ENCODE measurements at regions not wholly inside any gene's neighbourhood (a gene's known extent, or its start where the extent isn't known, plus 50 kb on each side); places are given as distances from the start of the nearest gene placed in this dataset.

GRCh38 chr18:27627927-27628326, 442.8 kb upstream of the CHST9 start:
- Histone ChIP-seq H3K36me3 (ENCODE audit: insufficient read depth in 1 of 2, low read depth in 1 of 2) (no peaks in the 10 kb centered on the region), H3K9me3 (no peaks in the 10 kb centered on the region), H3K27ac (no peak overlapping the region), H3K27me3 (ENCODE audit: insufficient read depth in 3 of 3, low read length in 2 of 3) (no peaks in the 10 kb centered on the region), H3K4me3 (no peak overlapping the region), H3K4me1 (no peaks in the 10 kb centered on the region)
- DNase-seq (no peak), ATAC-seq (no peak)
- no peak for TF ChIP-seq CTCF (IDR thresholded peaks at IDR 0.05)
- intact Hi-C loops (cut with DNase I) = no loop called here
- 45 to 52% (median 51%) methylated on average over 4 of the region's 4 CpGs for WGBS, 3 donors

- TF ChIP-seq CTCF (IDR thresholded peaks at IDR 0.05) = no peak
- DNase-seq (no peak), ATAC-seq (no peak)
- no peak overlapping the region for H3K27ac ChIP-seq
- no peaks in the 10 kb centered on the region for H3K9me3 ChIP-seq
- no peaks in the 10 kb centered on the region for H3K36me3 ChIP-seq (ENCODE audit: insufficient read depth in 1 of 2, low read depth in 1 of 2)
- intact Hi-C loops (cut with DNase I) = no loop called here
- no peak overlapping the region for H3K4me3 ChIP-seq
- WGBS, 3 donors = 50 to 62% (median 59%) methylated on average over 2 of the region's 2 CpGs
- H3K4me1 ChIP-seq = no peaks in the 10 kb centered on the region
- H3K27me3 ChIP-seq (ENCODE audit: insufficient read depth in 3 of 3, low read length in 2 of 3) = no peaks in the 10 kb centered on the region
Measured at GRCh38 chr18:27621236-27621890, 436.3 kb upstream of the CHST9 start.

- WGBS, 3 donors = 60 to 64% (median 64%) methylated on average over 4 of the region's 4 CpGs
- TF ChIP-seq CTCF (IDR thresholded peaks at IDR 0.05) = no peak
- H3K27ac ChIP-seq = no peak overlapping the region
- intact Hi-C loops (cut with DNase I) = no loop called here
- H3K9me3 ChIP-seq = no peaks in the 10 kb centered on the region
- no peaks in the 10 kb centered on the region for H3K36me3 ChIP-seq (ENCODE audit: insufficient read depth in 1 of 2, low read depth in 1 of 2)
- DNase-seq = no peak
- H3K4me1 ChIP-seq = no peaks in the 10 kb centered on the region
- no peak for ATAC-seq
- no peak overlapping the region for H3K4me3 ChIP-seq
- H3K27me3 ChIP-seq (ENCODE audit: insufficient read depth in 3 of 3, low read length in 2 of 3) = no peaks in the 10 kb centered on the region
Measured at GRCh38 chr18:27619906-27620305, 434.8 kb upstream of the CHST9 start.

- H3K27ac ChIP-seq = no peak overlapping the region
- intact Hi-C loops (cut with DNase I) = no loop called here
- H3K27me3 ChIP-seq (ENCODE audit: insufficient read depth in 3 of 3, low read length in 2 of 3) = no peaks in the 10 kb centered on the region
- no peaks in the 10 kb centered on the region for H3K36me3 ChIP-seq (ENCODE audit: insufficient read depth in 1 of 2, low read depth in 1 of 2)
- TF ChIP-seq CTCF (IDR thresholded peaks at IDR 0.05) = no peak
- 74 to 79% (median 78%) methylated on average over 6 of the region's 6 CpGs for WGBS, 3 donors
- no peak overlapping the region for H3K4me3 ChIP-seq
- ATAC-seq (no peak), DNase-seq (no peak)
- no peaks in the 10 kb centered on the region for H3K9me3 ChIP-seq
- H3K4me1 ChIP-seq = no peaks in the 10 kb centered on the region
Measured at GRCh38 chr18:27619090-27619772, 434.1 kb upstream of the CHST9 start.

Measured in psoas muscle (tissue), 7 donors.